SU-DHL-6 (cell line): ENCODE measurements at regions not wholly inside any gene's neighbourhood (a gene's known extent, or its start where the extent isn't known, plus 50 kb on each side); places are given as distances from the start of the nearest gene placed in this dataset.

Source experiments
- EZH2phosphoT487 ChIP-seq: fragments of 200-600 bp; sonication (generic), shearing (Covaris generic); conservative IDR thresholded peaks from 2 replicates; pipeline ENCODE4 v1.6.1; 2018; ENCODE audit warnings: mild to moderate bottlenecking, antibody characterized with exemption, low read length, moderate library complexity, mixed read lengths
- TF ChIP-seq, protein P1 (sequence below): fragments of 200-600 bp; sonication (generic); IDR thresholded peaks from one replicate; pipeline ENCODE4 v1.5.1; 2017; ENCODE audit warnings: antibody characterized with exemption, mild to moderate bottlenecking, low read length, moderate library complexity; ENCODE audit not compliant: insufficient read depth, poor library complexity, severe bottlenecking

DNA sequence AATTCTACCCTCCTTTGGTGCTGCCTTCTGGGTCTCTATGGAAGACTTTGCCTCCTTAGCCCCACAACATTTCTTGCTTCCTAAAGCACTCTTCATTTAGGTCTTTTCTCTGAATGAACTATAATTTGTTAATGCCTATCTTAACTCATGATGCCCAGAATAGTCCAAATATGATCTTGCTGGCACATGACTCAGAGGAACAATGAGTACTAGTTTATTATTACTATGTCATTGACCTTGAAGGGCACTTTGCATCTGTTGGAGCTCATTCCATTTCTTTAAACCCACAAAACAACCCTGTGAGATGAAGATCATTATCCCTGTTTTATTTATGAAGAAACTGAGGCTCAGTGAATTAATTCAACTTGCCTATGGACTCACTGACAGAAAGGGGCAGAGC is 320.2 kb upstream of the PLET1 start:
- TF ChIP-seq, protein P1, sequence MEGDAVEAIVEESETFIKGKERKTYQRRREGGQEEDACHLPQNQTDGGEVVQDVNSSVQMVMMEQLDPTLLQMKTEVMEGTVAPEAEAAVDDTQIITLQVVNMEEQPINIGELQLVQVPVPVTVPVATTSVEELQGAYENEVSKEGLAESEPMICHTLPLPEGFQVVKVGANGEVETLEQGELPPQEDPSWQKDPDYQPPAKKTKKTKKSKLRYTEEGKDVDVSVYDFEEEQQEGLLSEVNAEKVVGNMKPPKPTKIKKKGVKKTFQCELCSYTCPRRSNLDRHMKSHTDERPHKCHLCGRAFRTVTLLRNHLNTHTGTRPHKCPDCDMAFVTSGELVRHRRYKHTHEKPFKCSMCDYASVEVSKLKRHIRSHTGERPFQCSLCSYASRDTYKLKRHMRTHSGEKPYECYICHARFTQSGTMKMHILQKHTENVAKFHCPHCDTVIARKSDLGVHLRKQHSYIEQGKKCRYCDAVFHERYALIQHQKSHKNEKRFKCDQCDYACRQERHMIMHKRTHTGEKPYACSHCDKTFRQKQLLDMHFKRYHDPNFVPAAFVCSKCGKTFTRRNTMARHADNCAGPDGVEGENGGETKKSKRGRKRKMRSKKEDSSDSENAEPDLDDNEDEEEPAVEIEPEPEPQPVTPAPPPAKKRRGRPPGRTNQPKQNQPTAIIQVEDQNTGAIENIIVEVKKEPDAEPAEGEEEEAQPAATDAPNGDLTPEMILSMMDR: no peak
- no peak for TF ChIP-seq EZH2phosphoT487
